ENCODE measurements at regions not wholly inside any gene's neighbourhood (a gene's known extent, or its start where the extent isn't known, plus 50 kb on each side); places are given as distances from the start of the nearest gene placed in this dataset.

- DNase-seq (ENCODE audit: low read depth): no peak
Observed at GRCh38 chr6:169955731-169956437, 204.5 kb downstream of the ERMARD start.

DNA sequence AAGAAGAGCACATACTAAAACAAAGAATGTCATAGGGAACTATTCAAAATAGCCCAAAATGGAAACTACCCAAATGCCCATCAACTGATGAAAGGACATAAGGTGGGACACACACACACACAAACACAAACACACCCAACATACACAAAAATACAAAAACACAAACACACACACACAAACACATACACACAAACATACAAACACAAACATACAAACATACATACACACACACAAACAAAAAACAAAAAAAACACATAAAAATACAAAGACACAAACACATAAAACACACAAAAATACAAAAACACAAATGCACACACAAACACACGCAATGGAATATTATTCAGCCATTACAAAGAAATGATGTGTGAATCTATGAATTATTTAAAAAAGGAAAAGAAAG lies 203.6 kb downstream of the ERMARD start:
- DNase-seq (ENCODE audit: low read depth): no peak

- DNase-seq (ENCODE audit: low read depth): no peak
Observed at GRCh38 chr6:169953686-169954085, 202.3 kb downstream of the ERMARD start.

- DNase-seq (ENCODE audit: low read depth): peak; percentile 41
Observed at GRCh38 chr6:169950558-169950957, 199.1 kb downstream of the ERMARD start.

- DNase-seq (ENCODE audit: low read depth): no peak
Observed at GRCh38 chr6:169949511-169950097, 198.2 kb downstream of the ERMARD start.

DNA sequence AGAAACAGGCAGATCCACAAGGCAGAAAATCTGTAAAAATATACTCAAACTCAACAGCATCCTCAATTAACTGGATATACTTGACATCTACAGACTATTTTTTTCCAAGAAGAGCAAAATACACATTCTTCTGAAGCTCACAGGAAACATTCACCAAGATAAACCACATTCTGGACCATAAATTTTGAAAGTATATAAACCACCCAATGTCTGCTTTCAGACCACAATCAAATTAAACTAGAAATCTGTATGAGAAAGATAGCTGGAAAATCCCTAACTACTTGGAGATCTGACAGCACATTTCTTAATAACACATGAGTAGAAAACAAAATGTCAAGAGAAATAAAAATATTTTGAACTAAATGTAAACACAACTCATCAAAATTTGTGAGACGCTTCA lies 195.5 kb downstream of the ERMARD start:
- DNase-seq (ENCODE audit: low read depth): no peak

- DNase-seq (ENCODE audit: low read depth): no peak
Observed at GRCh38 chr6:169945117-169945516, 193.7 kb downstream of the ERMARD start.

GRCh38 chr6:169944415-169944814 lies 193.0 kb downstream of the ERMARD start:
- DNase-seq (ENCODE audit: low read depth): no peak

DNA sequence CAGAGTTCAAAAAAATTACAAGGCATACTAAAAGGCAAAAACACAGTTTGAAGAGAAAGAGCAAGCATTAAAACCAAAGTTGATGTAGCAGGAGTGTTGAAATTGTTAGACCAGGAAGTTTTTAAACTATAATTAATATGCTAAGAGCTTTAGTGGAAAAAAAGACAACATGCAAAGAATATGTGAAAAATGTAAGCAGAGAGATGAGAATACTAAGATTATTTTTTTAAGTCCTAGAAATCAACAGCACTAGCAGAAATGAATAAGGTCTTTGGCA lies 192.6 kb downstream of the ERMARD start:
- no peak for DNase-seq (ENCODE audit: low read depth)

DNA sequence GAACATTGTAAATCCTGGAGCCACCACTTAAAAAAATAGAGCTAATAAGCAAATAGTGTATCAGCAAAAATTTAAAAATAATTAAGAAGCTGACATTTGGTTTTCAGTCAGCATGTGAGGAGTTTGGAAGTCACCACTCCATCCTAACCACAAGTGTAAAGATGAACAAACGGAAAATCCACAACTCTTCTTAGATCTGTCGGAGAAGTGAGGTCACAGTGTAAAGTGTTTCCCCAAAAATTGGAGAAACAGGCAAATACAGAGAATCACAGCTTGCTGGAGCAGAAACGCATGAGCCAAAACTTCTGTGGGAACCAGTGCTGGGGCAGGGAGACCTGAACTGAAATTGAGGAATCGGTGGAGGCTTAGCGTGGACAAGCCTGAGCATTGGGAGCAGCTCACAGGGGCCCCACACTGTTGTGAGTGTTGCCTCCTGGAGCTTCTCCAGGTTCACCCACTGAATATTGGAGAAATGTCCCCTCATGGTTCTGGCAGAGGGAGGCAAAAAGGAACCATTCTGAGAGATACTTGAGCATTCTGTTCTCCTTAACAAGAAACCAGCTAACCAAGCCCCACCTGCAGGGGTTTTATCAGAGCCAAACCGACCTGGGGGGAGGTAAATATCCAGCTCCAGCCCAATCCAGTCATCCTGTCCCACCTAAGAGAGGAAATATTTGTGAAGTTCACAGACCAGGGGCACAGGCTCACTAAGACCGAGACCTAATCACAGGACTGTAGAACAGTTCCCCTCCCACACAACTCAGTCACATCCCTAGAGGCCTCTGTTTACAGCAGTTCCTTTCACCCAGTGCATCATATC lies 192.0 kb downstream of the ERMARD start:
- DNase-seq (ENCODE audit: low read depth): no peak

DNA sequence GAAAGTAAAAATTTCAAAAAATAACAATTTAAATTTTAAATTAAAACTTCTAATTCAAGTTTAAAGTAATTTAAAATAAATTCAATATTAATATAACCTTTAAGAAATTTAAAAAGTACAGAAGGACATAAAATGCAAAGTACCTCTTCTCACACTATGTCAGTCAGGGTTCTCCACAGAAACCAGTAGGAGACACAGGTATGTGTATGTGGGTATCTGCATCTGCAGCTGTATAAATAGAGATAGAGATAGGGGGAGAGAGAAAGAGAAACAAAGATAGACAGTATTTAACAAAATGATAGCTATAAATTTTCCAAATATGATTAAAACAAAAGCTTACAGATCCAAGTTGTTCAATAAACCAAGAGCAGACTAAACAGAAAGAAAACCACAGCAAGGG lies 190.8 kb downstream of the ERMARD start:
- DNase-seq (ENCODE audit: low read depth): no peak

DNA sequence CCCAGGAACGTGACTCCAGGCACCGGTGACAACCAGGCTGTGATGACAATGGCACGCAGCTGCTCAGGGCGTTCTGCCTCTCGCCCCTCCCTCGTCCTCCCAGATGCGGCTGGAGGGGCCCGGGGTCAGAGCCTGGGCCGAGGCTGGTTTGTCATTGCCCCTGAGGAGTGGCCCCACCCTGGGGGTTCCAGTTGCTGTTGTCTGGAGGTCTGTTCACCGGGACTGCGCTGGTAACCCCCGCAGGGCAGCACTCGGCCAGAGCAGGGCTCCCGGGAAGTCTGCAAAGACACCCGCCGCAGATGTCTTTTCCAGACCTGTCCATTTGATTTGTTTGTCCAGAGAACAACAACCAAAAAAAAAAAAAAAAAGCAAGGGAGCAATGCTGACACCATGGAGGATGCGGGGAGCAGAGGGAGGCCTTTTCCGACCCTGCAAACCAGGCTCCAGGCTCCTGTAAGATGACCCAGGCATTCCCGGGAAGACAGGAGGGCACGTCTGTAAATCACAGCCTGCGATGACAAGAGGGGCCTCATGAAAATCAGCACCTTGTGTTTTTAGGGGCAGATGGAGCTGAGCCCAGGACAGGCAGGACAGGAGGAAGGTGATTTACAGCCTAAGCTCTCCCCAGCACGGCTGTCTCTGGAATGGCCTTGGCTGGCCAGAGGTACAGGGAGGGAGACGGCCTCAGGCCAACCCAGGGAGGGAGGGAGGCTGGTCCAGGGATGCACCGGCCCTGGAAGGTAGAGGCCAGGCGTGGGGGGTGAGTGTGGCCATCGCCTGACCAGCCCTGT lies 189.3 kb downstream of the ERMARD start:
- DNase-seq (ENCODE audit: low read depth): no peak

GRCh38 chr6:169939554-169940164 lies 188.2 kb downstream of the ERMARD start:
- DNase-seq (ENCODE audit: low read depth): no peak

GRCh38 chr6:169938731-169939130 lies 187.3 kb downstream of the ERMARD start:
- no peak for DNase-seq (ENCODE audit: low read depth)

GRCh38 chr6:169938262-169938701 lies 186.9 kb downstream of the ERMARD start:
- DNase-seq (ENCODE audit: low read depth): no peak

DNA sequence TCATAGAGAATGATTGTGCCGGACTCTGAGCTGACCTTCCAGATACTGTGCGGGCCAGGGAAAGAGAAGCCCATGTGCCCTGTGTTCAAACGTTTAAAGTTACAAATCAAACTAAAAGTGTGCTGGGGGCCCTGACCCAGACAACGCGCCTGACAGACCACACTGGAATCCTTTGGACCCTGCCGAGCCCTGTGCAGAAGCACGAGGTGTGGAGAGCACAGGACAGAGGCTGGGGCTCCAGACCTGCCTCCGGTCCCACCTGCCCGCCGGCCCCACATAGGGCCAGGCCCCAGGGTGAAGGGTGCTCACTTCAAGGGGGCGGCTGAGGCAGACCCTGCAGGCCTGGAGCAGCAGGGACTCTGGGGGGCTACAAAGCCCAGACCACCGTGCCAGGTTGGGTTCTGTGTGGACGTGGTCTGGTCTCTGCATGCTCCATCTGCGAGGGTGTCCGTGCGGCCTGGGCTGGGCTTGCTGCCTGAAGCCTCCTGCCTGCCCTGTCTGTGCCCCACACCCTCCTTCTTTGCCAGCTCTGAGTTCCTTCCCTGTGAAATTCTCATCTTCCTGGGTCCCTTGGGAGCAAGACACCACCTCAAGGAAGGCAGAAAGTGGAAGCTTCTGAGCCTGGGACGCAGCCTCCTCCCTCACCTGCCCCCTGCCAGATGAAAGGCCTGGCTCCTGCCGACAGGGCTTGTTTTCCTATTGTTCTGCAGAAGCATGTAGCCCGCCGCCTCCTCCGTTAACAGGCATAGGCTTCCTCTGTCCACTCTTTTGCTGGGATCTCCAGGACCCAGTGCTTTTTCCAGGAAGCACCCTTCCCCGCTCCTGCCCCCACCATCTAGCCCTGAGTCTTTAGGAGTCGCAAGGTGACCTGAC lies 186.2 kb downstream of the ERMARD start:
- no peak for DNase-seq (ENCODE audit: low read depth)

DNA sequence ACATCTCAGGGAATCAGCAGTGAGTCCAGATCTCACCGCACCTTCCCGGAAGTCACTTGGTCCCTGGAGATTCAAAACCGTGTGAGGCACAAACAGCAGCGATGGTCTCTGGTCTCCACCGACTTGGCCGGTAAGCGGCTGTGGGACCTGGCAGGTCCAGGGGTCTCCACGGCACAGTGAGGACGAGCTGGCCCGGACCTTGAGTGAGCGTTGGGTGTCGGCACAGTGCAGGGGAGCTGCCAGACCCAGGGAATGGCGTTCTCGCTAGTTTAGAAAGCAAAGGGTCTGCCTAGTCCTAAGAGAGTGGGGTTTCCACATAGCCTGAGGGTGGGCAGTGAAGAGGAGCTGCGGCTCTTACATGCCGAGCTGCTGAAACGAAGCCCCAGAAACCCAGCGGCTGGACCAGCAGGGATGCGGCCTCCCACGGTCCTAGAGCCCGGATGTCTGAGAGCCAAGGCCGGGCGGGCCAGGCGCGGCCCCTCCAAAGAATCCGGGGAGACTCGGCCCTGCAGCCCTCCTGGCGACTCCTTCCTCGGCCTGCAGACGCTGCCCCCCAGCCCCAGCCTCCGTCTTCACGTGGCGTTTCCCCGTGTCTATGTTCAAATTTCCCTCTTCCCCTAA lies 185.0 kb downstream of the ERMARD start:
- DNase-seq (ENCODE audit: low read depth): no peak

- DNase-seq (ENCODE audit: low read depth): no peak
Observed at GRCh38 chr6:169935861-169936260, 184.4 kb downstream of the ERMARD start.

DNA sequence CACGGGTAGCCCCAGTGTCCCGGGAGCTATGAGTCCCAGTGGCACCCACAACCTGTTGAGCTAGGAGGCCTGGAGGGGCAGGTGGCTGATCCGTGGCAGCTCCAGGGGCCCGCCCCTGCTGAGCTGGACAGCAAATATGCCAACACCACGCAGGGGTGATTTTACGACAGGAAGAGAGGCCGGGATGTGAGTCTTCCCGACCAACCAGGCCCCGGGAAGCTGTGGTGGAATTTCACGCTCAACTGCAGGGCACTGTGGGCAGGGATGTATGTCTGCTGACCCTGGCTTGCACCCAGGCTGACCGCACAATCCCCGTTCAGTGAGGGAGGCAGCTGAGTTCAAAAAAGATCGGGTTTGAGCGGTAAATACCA lies 183.9 kb downstream of the ERMARD start:
- DNase-seq (ENCODE audit: low read depth): peak; percentile 93

DNA sequence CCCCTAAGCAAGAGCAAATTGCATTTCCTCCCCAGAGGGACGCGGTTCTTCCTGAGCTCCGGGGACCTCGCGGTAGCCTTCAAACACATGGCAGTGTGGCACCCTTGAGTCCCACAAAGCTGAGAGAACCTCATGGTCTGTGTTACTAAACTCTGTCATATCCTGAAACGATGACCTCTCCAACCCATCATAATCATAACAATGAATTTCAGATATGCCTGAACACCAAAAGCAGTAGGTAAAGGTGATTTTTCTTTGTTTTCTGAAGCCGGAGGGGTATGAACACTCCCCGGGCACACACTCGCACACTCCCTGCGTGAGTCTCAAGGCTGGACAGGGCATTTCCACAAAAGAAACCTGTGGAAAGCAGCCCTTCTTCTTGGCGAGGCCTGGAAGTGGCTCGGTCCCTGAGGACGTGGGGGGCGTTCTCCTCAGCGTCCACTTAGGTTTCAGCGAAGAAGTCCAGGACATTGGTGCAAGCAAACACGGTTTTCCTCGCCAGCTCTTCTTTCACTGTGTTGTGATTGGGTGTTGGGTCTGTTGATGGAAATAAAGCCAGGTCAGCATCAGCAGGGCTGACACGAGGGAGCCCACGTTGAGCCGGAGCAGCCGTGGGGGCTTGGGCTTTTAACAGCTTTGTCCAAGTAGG lies 183.4 kb downstream of the ERMARD start:
- DNase-seq (ENCODE audit: low read depth): no peak
